Esophagus squamous epithelium (tissue), 5 donors: ENCODE measurements at regions not wholly inside any gene's neighbourhood (a gene's known extent, or its start where the extent isn't known, plus 50 kb on each side); places are given as distances from the start of the nearest gene placed in this dataset.
A peak's percentile ranks its signal among the peaks of the same experiment; 100 is the strongest.

Experiments used
- DNase-seq: peaks from one replicate; lab custom pipeline; 2025; lab: John Stamatoyannopoulos, UW
- H3K27ac ChIP-seq, 4 donors: fragments of 200-600 bp; sonication (generic); one replicate each; pipeline ENCODE4 v1.5.1; 2016 to 2019; ENCODE audit warnings: mild to moderate bottlenecking in 1 of 4
- H3K27me3 ChIP-seq, 4 donors: fragments of 200-600 bp; sonication (generic); 1 replicate in 3 of 4; 2 replicates in 1 of 4; pipeline versions ENCODE4 v1.5.1 to v1.6.0; 2017 to 2021; ENCODE audit warnings: antibody characterized with exemption in 1 of 4
- H3K36me3 ChIP-seq, 3 donors: fragments of 200-600 bp; sonication (generic); one replicate each; pipeline ENCODE4 v1.5.1; 2016 to 2019
- H3K4me1 ChIP-seq, 3 donors: fragments of 200-600 bp; sonication (generic); one replicate each; pipeline ENCODE4 v1.5.1; 2017 to 2019
- H3K4me3 ChIP-seq, 4 donors: fragments of 200-600 bp; sonication (generic); 1 replicate in 3 of 4; 2 replicates in 1 of 4; pipeline ENCODE4 v1.5.1; 2016 to 2019; ENCODE audit warnings: mild to moderate bottlenecking in 2 of 4, moderate library complexity in 1 of 4
- H3K9me3 ChIP-seq, 3 donors: fragments of 200-600 bp; sonication (generic); one replicate each; pipeline ENCODE4 v1.5.1; 2016 to 2019
- CTCF ChIP-seq, 6 experiments: fragments of 450-650 bp in 4 of 6; fragments of 200-600 bp in 2 of 6; sonication (generic) in 2 of 6; IDR thresholded peaks; one replicate each; pipeline ENCODE4 v1.5.1; 2016 to 2019; ENCODE audit warnings: antibody characterized with exemption in 6 of 6, mild to moderate bottlenecking in 4 of 6, moderate library complexity in 4 of 6
- POLR2A ChIP-seq, 4 donors: fragments of 450-650 bp; IDR thresholded peaks; one replicate each; pipeline ENCODE4 v1.6.1; 2017; ENCODE audit warnings: antibody characterized with exemption in 4 of 4, mild to moderate bottlenecking in 4 of 4, moderate library complexity in 3 of 4
- WGBS, 2 donors: methylation state at CpG; one replicate each; pipeline ENCODE4 v1.1.5; 2018; 5-methylcytosine and 5-hydroxymethylcytosine counted together
- intact Hi-C: fragments of 100-400 bp; cut with DNase I; formaldehyde crosslinking; loops from one replicate; pipeline ENCODE4 v1.15.0; 2022
- donor health status: DM: yes; HTN: yes; CAD: no.

GRCh38 chr3:101984356-101984755, 135.0 kb downstream of the NFKBIZ start:
- no peak for TF ChIP-seq CTCF (IDR thresholded peaks at IDR 0.05)
- no peak for TF ChIP-seq POLR2A (IDR thresholded peaks at IDR 0.05)
- no peak overlapping the region for H3K27ac ChIP-seq
- intact Hi-C loops, result no loop called here

GRCh38 chr3:101988596-101988995, 139.3 kb downstream of the NFKBIZ start:
- intact Hi-C loops, result no loop called here
- Histone ChIP-seq H3K4me1 (peaks cover 0 to 14% (median 0%) of the 10 kb centered on the region in 3 donors), H3K4me3 (no peak overlapping the region), H3K9me3 (no peaks in the 10 kb centered on the region), H3K27ac (no peak overlapping the region), H3K36me3 (no peaks in the 10 kb centered on the region), H3K27me3 (no peaks in the 10 kb centered on the region)
- 42 to 59% methylated on average over 3 of the region's 3 CpGs for WGBS, 2 donors
- DNase-seq, result no peak
- no peak for TF ChIP-seq CTCF (IDR thresholded peaks at IDR 0.05)
- TF ChIP-seq POLR2A (IDR thresholded peaks at IDR 0.05), result no peak

More at GRCh38 chr3:101984356-101984755, 135.0 kb downstream of the NFKBIZ start:
- no peak overlapping the region for H3K4me3 ChIP-seq
- H3K9me3 ChIP-seq, result no peaks in the 10 kb centered on the region
- no peak for DNase-seq
- peaks cover 0 to 4% (median 0%) of the 10 kb centered on the region in 3 donors for H3K4me1 ChIP-seq
- WGBS, 2 donors, result 76 to 77% methylated on average over 4 of the region's 4 CpGs
- H3K36me3 ChIP-seq, result no peaks in the 10 kb centered on the region
- no peaks in the 10 kb centered on the region for H3K27me3 ChIP-seq

- Histone ChIP-seq H3K4me3 (no peak overlapping the region), H3K27me3 (no peaks in the 10 kb centered on the region), H3K4me1 (peaks cover 0 to 18% (median 0%) of the 10 kb centered on the region in 3 donors), H3K9me3 (no peaks in the 10 kb centered on the region), H3K36me3 (no peaks in the 10 kb centered on the region), H3K27ac (no peak overlapping the region)
- 82 to 98% methylated on average over 5 of the region's 5 CpGs for WGBS, 2 donors
- TF ChIP-seq CTCF (IDR thresholded peaks at IDR 0.05) (no peak), POLR2A (IDR thresholded peaks at IDR 0.05) (no peak)
- intact Hi-C loops, result no loop called here
- no peak for DNase-seq
Measured at GRCh38 chr3:101989578-101990200, 140.4 kb downstream of the NFKBIZ start.

- no peak for TF ChIP-seq CTCF (IDR thresholded peaks at IDR 0.05)
- TF ChIP-seq POLR2A (IDR thresholded peaks at IDR 0.05), result no peak
- DNase-seq, result no peak
- Histone ChIP-seq H3K36me3 (no peaks in the 10 kb centered on the region), H3K4me3 (no peak overlapping the region), H3K27ac (no peak overlapping the region), H3K4me1 (peaks cover 0 to 28% (median 0%) of the 10 kb centered on the region in 3 donors), H3K9me3 (no peaks in the 10 kb centered on the region), H3K27me3 (no peaks in the 10 kb centered on the region)
- WGBS, 2 donors, result 25 to 42% methylated on average over 2 of the region's 2 CpGs
- intact Hi-C loops, result no loop called here
Measured at GRCh38 chr3:101992863-101993262, 143.5 kb downstream of the NFKBIZ start.

- DNase-seq, result no peak
- no peaks in the 10 kb centered on the region for H3K9me3 ChIP-seq
- intact Hi-C loops, result no loop called here
- H3K36me3 ChIP-seq, result no peaks in the 10 kb centered on the region
- H3K4me1 ChIP-seq, result peaks cover 0 to 36% (median 0%) of the 10 kb centered on the region in 3 donors
- 30 to 45% methylated on average over 3 of the region's 3 CpGs for WGBS, 2 donors
- TF ChIP-seq POLR2A (IDR thresholded peaks at IDR 0.05), result no peak
- no peak for TF ChIP-seq CTCF (IDR thresholded peaks at IDR 0.05)
- no peak overlapping the region for H3K4me3 ChIP-seq
- H3K27me3 ChIP-seq, result no peaks in the 10 kb centered on the region
- H3K27ac ChIP-seq, result peak overlapping the region in 3 of 4 donors; percentile 24 to 52 (median 45)
Measured at GRCh38 chr3:101994386-101994785, 145.1 kb downstream of the NFKBIZ start.
